Activated CD4-positive, alpha-beta T cell treated with anti-CD3 and anti-CD28 coated beads, Interleukin-2, amount 10 ng/mL, durations not matched to agents 24 days and 14 days (primary cell): ENCODE measurements at regions not wholly inside any gene's neighbourhood (a gene's known extent, or its start where the extent isn't known, plus 50 kb on each side); places are given as distances from the start of the nearest gene placed in this dataset.

Source experiments
- DNase-seq: peaks from one replicate; pipeline ENCODE4 v3.0.0; 2022
- H3K27ac Mint-ChIP-seq: one replicate; pipeline ENCODE4 v1.8.0; 2022; ENCODE audit warnings: mild to moderate bottlenecking, mixed read lengths
- H3K27me3 Mint-ChIP-seq: one replicate; pipeline ENCODE4 v1.8.0; 2022; ENCODE audit warnings: mixed read lengths
- H3K36me3 Mint-ChIP-seq: one replicate; pipeline ENCODE4 v1.8.0; 2022; ENCODE audit warnings: low read depth, mild to moderate bottlenecking, mixed read lengths
- H3K4me1 Mint-ChIP-seq: one replicate; pipeline ENCODE4 v1.8.0; 2021; ENCODE audit warnings: mixed read lengths
- H3K4me3 Mint-ChIP-seq: one replicate; pipeline ENCODE4 v1.8.0; 2022; ENCODE audit warnings: mild to moderate bottlenecking, moderate library complexity, mixed read lengths
- H3K9me3 Mint-ChIP-seq: one replicate; pipeline ENCODE4 v1.8.0; 2021; ENCODE audit warnings: mixed read lengths
- intact Hi-C: fragments of 100-400 bp; cut with micrococcal nuclease; formaldehyde crosslinking; loops from one replicate; pipeline ENCODE4 v1.15.1; 2023

DNA sequence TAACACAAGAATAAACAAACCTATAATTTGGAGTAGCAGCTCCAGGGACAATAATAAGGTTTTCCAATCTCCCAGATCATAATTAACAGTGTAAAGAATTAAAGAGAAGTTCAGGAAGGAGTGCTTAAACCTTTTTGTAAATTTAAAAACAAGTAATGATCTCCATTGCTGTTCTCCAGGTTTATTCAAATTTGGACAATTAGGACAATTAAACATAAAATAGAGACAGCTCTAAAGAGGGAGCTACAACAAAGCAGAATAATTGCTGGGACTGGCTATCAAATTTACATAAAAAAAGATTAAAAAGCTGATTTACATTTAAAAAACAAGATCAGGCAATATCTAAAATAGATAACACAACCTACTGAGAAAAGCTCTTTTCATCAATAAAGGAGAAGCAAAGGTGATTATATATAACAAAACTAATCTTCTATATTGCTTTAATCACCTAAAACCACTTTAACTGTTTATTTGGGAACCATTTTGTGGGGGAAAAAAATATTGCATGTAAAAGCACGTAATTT, 80.1 kb upstream of the CREB1 start:
- Mint-ChIP-seq H3K27me3 (peaks cover 4% of the 10 kb centered on the region), H3K4me1 (no peaks in the 10 kb centered on the region), H3K9me3 (no peaks in the 10 kb centered on the region), H3K4me3 (no peak overlapping the region), H3K36me3 (no peaks in the 10 kb centered on the region), H3K27ac (no peak overlapping the region)
- DNase-seq, result no peak
- intact Hi-C loops, result no loop called here

DNA sequence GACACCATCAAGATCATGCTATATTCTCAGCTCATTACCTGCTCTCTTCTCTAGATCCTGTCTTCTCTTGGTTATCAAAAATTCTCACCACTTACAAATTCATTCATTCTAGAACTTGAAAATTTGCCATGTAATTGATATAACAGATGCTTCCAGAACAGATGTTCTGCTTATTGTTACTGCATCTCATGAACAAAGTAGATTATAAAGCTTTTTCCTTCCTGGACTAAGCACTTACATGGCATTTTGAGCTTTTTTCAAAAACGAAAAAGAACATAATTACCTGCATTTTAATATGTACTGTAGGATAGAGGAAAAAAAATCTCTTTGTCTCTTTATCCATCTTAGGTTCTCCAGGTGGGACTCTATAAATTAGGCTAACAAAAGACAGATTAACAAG, 79.6 kb upstream of the CREB1 start:
- Mint-ChIP-seq H3K27me3 (peaks cover 4% of the 10 kb centered on the region), H3K36me3 (no peaks in the 10 kb centered on the region), H3K27ac (no peak overlapping the region), H3K9me3 (no peaks in the 10 kb centered on the region), H3K4me3 (no peak overlapping the region), H3K4me1 (no peaks in the 10 kb centered on the region)
- no peak for DNase-seq
- intact Hi-C loops, result no loop called here

DNA sequence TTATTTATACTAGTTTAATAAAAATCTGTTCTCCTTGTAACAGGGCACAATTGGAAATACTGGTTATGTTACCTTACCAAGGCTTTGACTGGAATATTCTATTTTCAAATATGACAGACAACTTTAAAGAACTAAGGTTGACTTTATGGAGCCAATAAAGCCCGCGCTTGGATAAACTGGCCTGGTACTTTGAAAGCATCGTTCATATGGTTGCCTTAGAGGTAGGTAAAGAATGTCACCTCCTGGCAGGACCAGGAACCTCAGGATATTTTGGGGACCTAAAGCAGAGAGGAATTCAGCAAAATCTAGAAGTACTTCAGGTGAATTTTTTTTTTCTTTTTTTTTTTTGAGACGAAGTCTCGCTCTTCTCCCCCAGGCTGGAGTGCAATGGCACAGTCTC, 71.2 kb upstream of the CREB1 start:
- no peak overlapping the region for H3K4me3 Mint-ChIP-seq
- intact Hi-C loops, result no loop called here
- H3K9me3 Mint-ChIP-seq, result no peaks in the 10 kb centered on the region
- no peaks in the 10 kb centered on the region for H3K36me3 Mint-ChIP-seq
- H3K27me3 Mint-ChIP-seq, result no peaks in the 10 kb centered on the region
- H3K4me1 Mint-ChIP-seq, result peaks cover 14% of the 10 kb centered on the region
- no peak overlapping the region for H3K27ac Mint-ChIP-seq
- no peak for DNase-seq

DNA sequence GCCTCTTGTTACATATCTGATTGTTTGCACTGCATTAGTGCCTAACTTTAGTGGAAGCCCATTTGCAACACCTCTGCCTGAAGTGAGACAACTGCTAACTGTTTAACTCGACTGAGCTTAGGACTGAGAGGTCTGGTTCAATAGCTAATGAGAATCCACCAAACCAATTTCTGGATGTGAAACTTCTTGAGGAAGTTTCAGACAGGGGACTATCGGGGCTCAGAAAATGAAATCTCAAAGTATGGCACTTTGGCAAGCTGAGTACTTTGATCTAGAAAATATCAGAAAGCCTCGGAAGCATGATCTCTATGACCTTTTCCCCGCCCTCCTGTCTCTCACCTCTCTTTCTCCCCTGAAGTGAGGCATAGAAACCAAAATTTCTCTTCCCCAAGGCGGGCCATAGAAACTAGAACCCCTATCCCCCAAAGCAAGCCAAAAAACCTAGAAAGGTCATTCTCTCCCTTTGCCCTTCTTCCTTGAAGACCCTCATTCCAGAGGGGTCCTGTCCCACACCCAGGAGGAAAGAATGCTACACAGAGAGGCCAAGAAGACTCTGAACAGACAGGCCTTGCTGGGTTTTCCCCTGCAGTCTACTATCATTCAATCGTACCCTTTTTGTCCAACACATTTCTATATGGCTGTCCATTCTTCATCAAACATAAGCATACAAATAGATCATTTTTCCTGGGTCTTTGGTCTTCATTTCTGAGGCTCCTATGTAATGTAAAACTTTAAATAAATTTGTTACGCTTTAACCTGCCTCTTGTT, 69.6 kb upstream of the CREB1 start:
- DNase-seq, result no peak
- Mint-ChIP-seq H3K27ac (no peak overlapping the region), H3K4me1 (peaks cover 16% of the 10 kb centered on the region), H3K4me3 (no peak overlapping the region), H3K9me3 (no peaks in the 10 kb centered on the region), H3K36me3 (no peaks in the 10 kb centered on the region), H3K27me3 (no peaks in the 10 kb centered on the region)
- intact Hi-C loops, result no loop called here

DNA sequence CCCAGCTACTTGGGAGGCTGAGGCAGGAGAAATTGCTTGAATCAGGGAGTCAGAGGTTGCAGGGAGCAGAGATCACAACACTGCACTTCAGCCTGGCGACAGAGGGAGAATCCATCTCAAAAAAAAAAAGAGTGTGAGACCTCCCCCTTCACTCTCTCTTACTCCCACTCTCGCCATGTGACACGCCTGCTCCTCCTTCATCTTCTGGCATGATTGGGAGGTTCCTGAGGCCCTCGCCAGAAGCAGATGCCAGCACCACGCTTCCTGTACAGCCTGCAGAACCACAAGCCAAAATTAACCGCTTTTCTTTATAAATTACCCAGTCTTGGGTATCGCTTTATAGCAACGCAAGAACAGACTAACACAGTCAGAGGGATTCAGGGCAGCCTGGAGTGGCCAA, 66.3 kb upstream of the CREB1 start:
- Mint-ChIP-seq H3K4me1 (peaks cover 25% of the 10 kb centered on the region), H3K27ac (peak overlapping the region; percentile 49), H3K4me3 (no peak overlapping the region), H3K27me3 (no peaks in the 10 kb centered on the region), H3K9me3 (no peaks in the 10 kb centered on the region), H3K36me3 (no peaks in the 10 kb centered on the region)
- intact Hi-C loops, result no loop called here
- DNase-seq, result no peak

DNA sequence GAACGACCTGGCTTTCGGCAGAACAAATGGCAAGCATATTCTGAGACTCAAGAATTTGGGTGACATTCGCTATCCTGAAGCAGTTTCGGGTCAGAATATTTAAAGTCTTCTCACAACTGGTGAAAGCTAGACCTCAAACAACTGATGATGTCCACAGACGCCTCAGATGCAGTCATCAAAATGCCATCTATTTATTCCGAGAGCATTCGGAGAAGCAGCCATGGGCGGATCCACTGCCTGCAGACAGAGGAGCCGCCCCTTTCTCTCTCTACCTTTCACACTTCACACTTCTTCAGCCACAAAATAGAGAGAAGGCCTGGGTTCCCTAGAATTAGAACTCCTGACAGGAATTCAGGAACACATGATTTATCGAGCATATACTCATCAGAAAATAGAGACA, 65.8 kb upstream of the CREB1 start:
- Mint-ChIP-seq H3K4me3 (no peak overlapping the region), H3K27ac (no peak overlapping the region), H3K36me3 (no peaks in the 10 kb centered on the region), H3K9me3 (no peaks in the 10 kb centered on the region), H3K4me1 (peaks cover 27% of the 10 kb centered on the region), H3K27me3 (no peaks in the 10 kb centered on the region)
- peak; percentile 35 for DNase-seq
- intact Hi-C loops, result no loop called here

DNA sequence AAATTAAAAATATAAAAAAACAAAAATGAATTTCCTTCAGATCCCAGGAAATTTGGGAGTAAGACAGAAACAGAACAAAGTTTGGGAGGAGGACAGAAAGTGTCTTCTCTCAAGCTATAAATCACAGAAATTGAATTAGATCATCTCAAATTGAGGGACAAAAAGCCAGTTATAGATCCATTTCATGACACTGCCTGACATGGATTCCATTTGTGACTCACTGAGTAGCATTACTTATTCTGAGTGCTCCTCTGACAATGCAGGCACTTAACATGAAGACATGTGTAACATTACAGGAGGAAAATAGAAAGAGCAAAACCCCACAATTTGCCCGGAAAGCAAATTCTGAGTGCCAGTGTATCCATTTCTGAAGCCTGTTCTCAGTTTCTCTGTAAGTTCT, 63.9 kb upstream of the CREB1 start:
- Mint-ChIP-seq H3K4me1 (peaks cover 22% of the 10 kb centered on the region), H3K27me3 (no peaks in the 10 kb centered on the region), H3K9me3 (no peaks in the 10 kb centered on the region), H3K4me3 (no peak overlapping the region), H3K27ac (no peak overlapping the region), H3K36me3 (no peaks in the 10 kb centered on the region)
- intact Hi-C loops, result no loop called here
- DNase-seq, result no peak

DNA sequence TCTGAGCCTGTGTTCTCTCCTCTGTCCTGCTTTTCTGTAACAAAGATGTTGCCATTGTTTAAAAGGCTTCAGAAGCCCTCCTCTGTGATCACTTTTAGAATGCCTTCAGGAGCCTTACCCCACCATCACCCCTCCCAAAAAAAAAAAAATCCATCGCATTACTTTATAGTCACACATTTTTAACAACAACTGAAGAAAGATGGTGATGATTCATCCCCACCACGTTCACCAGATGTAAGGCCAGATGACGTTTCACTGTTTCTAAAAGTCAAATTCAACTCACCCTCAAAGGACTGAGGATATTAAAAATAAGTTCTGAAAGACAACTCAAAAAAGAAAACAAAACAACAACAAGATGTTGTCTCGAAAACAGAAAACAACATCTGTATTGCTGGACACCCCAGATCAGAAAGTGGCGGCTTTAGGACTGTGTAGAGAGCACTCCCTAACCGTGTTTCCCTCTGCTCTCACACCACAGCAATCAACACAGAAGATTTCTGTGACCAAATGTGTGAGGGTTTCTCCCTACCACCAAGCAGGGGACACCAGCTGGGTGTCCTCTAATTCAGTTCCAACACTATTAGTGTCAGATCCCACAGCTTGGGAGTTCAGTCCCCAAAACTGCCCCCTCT, 61.9 kb upstream of the CREB1 start:
- H3K4me3 Mint-ChIP-seq, result no peak overlapping the region
- H3K27ac Mint-ChIP-seq, result peak overlapping the region; percentile 63
- intact Hi-C loops, result no loop called here
- H3K9me3 Mint-ChIP-seq, result no peaks in the 10 kb centered on the region
- peaks cover 19% of the 10 kb centered on the region for H3K4me1 Mint-ChIP-seq
- no peaks in the 10 kb centered on the region for H3K27me3 Mint-ChIP-seq
- DNase-seq, result no peak
- no peaks in the 10 kb centered on the region for H3K36me3 Mint-ChIP-seq

DNA sequence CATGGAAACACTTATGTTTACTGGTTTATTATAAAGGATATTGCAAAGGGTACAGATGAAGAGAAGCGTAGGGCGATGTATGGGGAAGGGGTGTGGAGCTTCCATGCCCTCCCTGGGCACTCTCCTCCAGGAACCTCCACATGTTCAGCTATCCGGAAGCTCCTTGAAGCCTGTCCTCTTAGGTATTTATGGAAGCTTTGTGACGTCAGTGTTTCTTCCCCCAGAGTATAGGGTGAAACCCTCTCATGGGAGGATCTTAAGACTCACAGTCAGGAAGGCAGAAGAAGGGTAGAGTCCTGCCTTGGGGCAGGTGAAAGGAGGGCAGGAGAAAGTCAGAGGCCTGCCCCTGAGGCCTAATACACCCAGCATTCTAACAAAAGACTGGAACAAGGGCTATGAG, 61.3 kb upstream of the CREB1 start:
- H3K4me1 Mint-ChIP-seq, result peaks cover 20% of the 10 kb centered on the region
- no peaks in the 10 kb centered on the region for H3K36me3 Mint-ChIP-seq
- H3K27me3 Mint-ChIP-seq, result no peaks in the 10 kb centered on the region
- intact Hi-C loops, result no loop called here
- peak overlapping the region; percentile 63 for H3K27ac Mint-ChIP-seq
- no peak overlapping the region for H3K4me3 Mint-ChIP-seq
- no peak for DNase-seq
- H3K9me3 Mint-ChIP-seq, result no peaks in the 10 kb centered on the region

DNA sequence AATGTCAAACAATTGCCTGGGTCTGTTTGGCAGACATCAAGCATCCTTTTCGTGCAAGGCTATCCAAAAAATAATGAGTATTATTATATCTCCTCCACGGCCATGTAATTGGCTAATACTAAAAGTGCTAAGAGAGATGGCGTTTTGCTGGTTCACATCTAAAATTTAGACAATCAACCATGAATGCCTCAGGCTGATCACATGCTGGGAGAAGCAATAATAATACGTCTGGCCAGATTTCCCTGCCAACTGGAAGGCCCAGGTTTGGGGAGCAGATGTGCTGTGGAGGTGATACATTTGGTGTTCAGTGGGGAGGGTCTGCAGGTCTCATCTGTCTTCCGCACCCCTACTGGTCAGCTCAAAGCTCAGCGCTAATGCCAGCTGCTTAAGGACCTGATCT, 60.3 kb upstream of the CREB1 start:
- intact Hi-C loops, result no loop called here
- H3K36me3 Mint-ChIP-seq, result no peaks in the 10 kb centered on the region
- no peaks in the 10 kb centered on the region for H3K9me3 Mint-ChIP-seq
- no peak for DNase-seq
- H3K27ac Mint-ChIP-seq, result no peak overlapping the region
- no peak overlapping the region for H3K4me3 Mint-ChIP-seq
- H3K4me1 Mint-ChIP-seq, result peaks cover 19% of the 10 kb centered on the region
- H3K27me3 Mint-ChIP-seq, result no peaks in the 10 kb centered on the region

DNA sequence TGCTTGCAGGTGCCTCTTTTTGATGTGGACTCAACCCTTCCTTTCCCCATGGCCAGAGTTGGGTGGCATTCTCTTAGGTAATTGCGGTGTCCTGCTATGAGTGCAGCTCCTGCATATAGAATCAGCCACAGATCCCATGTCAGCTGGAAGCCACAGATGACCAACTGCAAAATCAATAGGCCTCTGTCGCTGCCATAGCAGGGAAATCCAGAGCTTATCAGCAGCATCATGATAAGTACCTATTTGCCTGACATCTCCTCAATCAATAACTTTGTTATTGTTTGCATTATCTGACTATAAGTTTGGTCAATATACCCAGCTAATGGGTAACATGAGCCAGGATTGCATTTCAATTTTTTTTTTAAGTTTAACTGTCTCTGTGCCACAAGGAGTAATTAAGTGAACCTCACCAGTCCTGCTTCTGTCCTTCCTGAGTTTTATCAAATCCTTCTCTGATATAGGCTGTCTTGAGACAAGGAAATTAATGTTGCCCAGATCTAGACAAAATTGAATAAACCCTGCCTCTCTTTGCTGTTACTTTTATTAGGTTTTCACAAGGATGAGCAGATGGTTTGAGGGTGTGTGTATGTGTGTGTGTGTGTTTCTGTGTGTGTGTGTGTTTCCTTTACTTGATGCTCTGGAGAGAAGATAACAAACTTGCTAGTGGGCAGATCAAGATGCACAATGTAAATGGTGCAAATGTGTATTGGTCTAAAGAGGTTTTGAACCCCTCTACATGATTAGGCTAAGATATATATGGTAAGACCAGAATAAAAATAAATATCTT, 59.6 kb upstream of the CREB1 start:
- no peaks in the 10 kb centered on the region for H3K36me3 Mint-ChIP-seq
- intact Hi-C loops, result loop anchor here (5.0 kb wide), 4 partner anchors 138 to 248 kb away; no protein-coding TSS in a partner anchor
- peak; percentile 29 for DNase-seq
- no peaks in the 10 kb centered on the region for H3K9me3 Mint-ChIP-seq
- peaks cover 2% of the 10 kb centered on the region for H3K27me3 Mint-ChIP-seq
- no peak overlapping the region for H3K4me3 Mint-ChIP-seq
- H3K27ac Mint-ChIP-seq, result no peak overlapping the region
- H3K4me1 Mint-ChIP-seq, result peaks cover 22% of the 10 kb centered on the region

DNA sequence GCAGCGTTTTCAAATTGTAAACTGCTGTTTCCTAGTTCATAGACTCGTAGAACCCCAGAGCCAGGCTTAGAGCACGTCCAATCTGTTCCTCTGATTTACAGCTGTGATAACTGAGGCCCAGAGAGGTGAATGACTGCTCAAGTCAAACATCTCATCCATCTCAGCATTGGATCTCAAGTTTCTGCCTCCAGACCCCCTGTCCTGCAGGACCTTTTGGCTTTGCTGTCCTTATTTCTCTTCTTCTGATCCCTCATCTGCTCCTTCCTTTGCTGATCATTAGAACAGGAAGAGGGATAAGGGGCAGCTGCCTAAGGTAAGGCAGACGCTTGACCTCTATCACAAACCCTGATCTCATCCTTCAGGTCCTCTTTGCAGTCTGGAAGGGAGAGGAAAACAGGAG, 58.5 kb upstream of the CREB1 start:
- Mint-ChIP-seq H3K27me3 (peaks cover 2% of the 10 kb centered on the region), H3K27ac (no peak overlapping the region), H3K4me3 (no peak overlapping the region), H3K9me3 (no peaks in the 10 kb centered on the region), H3K4me1 (peaks cover 25% of the 10 kb centered on the region), H3K36me3 (no peaks in the 10 kb centered on the region)
- intact Hi-C loops, result loop anchor here (5.0 kb wide), 4 partner anchors 139 to 249 kb away; no protein-coding TSS in a partner anchor
- DNase-seq, result peak; percentile 35

DNA sequence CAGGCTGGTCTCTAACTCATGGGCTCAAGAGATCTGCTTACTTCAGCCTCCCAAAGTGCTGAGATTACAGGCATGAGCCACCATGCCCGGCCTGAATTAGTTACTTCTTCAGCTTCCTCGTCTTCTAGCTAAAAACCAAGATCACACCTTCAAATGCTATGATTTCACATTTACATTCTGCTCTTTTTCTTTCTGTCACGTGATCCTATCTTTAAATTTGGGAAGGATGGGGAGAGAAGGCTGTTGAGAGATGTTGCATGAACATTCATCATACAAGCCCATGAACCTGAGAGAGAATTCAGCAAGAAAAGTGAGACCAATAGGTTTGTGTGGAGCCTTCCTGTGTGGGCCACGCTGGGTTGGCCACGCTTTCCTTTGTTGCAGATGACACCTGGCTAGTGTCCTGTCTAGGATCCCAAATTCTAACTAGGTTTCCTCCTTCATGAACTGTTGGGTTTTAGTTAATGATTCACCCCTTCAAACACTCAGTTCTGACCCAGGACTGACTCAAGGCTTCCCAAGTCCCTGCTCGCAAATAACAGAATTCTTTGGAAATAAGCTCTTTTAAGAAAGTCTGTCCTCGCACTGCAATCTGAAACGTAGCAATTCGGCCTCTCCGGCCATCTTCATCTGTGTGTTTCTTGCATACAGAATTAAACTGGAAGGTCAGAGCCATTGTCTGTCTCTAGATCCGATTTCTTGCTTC, 57.3 kb upstream of the CREB1 start:
- Mint-ChIP-seq H3K36me3 (no peaks in the 10 kb centered on the region), H3K4me3 (no peak overlapping the region), H3K27me3 (peaks cover 2% of the 10 kb centered on the region), H3K9me3 (no peaks in the 10 kb centered on the region), H3K4me1 (peaks cover 23% of the 10 kb centered on the region), H3K27ac (no peak overlapping the region)
- intact Hi-C loops, result loop anchor here (1.0 to 5.0 kb wide), 9 partner anchors 140 to 707 kb away; partner anchors contain the start of genes FASTKD2 and MDH1B
- peak; percentile 56 for DNase-seq
